ENCODE measurements at regions not wholly inside any gene's neighbourhood (a gene's known extent, or its start where the extent isn't known, plus 50 kb on each side); places are given as distances from the start of the nearest gene placed in this dataset.
"Not testable (repeated sequence)": the region's sequence is repeated elsewhere in the genome, so short reads cannot be mapped to it uniquely, and the experiment has no call there.

GRCh38 chr20:48215536-48215935, 430.3 kb upstream of the SULF2 start:
- CTCF ChIA-PET: interaction anchor here (0.6 to 0.9 kb wide), 2 partner anchors 10 to 239 kb away, joined by 3 to 7 read pairs; no protein-coding TSS in a partner anchor
- DNase-seq: peak; percentile 36
- Mint-ChIP-seq H3K27me3 (ENCODE audit: unreplicated experiment) (peaks cover 49% of the 10 kb centered on the region), H3K4me1 (ENCODE audit: low read depth, unreplicated experiment) (no peaks in the 10 kb centered on the region), H3K27ac (ENCODE audit: unreplicated experiment) (no peak overlapping the region), H3K36me3 (ENCODE audit: insufficient read depth, unreplicated experiment) (no peaks in the 10 kb centered on the region), H3K9me3 (ENCODE audit: low read depth, unreplicated experiment) (no peaks in the 10 kb centered on the region), H3K4me3 (ENCODE audit: low read depth, unreplicated experiment) (no peak overlapping the region)
- no peak for TF ChIP-seq CTCF (IDR thresholded peaks at IDR 0.05; ENCODE audit: unreplicated experiment)
- intact Hi-C loops (cut with micrococcal nuclease; ENCODE audit: unreplicated experiment): no loop called here
- BruUV-seq (replicated peaks): no TSS peak

GRCh38 chr20:48214601-48215000, 429.3 kb upstream of the SULF2 start:
- TF ChIP-seq CTCF (IDR thresholded peaks at IDR 0.05; ENCODE audit: unreplicated experiment): no peak
- CTCF ChIA-PET: no interaction called here
- BruUV-seq (replicated peaks): no TSS peak
- Mint-ChIP-seq H3K27me3 (ENCODE audit: unreplicated experiment) (peaks cover 40% of the 10 kb centered on the region), H3K27ac (ENCODE audit: unreplicated experiment) (no peak overlapping the region), H3K4me3 (ENCODE audit: low read depth, unreplicated experiment) (no peak overlapping the region), H3K4me1 (ENCODE audit: low read depth, unreplicated experiment) (no peaks in the 10 kb centered on the region), H3K9me3 (ENCODE audit: low read depth, unreplicated experiment) (no peaks in the 10 kb centered on the region), H3K36me3 (ENCODE audit: insufficient read depth, unreplicated experiment) (no peaks in the 10 kb centered on the region)
- intact Hi-C loops (cut with micrococcal nuclease; ENCODE audit: unreplicated experiment): no loop called here
- no peak for DNase-seq

GRCh38 chr20:48213635-48214034, 428.4 kb upstream of the SULF2 start:
- H3K4me3 Mint-ChIP-seq (ENCODE audit: low read depth, unreplicated experiment); BruUV-seq (replicated peaks); CTCF ChIA-PET; intact Hi-C loops (cut with micrococcal nuclease; ENCODE audit: unreplicated experiment); H3K27ac Mint-ChIP-seq (ENCODE audit: unreplicated experiment); H3K36me3 Mint-ChIP-seq (ENCODE audit: insufficient read depth, unreplicated experiment); H3K4me1 Mint-ChIP-seq (ENCODE audit: low read depth, unreplicated experiment); H3K9me3 Mint-ChIP-seq (ENCODE audit: low read depth, unreplicated experiment): not testable (repeated sequence)
- peak; percentile 54 for DNase-seq
- H3K27me3 Mint-ChIP-seq (ENCODE audit: unreplicated experiment): peaks cover 30% of the 10 kb centered on the region

DNA sequence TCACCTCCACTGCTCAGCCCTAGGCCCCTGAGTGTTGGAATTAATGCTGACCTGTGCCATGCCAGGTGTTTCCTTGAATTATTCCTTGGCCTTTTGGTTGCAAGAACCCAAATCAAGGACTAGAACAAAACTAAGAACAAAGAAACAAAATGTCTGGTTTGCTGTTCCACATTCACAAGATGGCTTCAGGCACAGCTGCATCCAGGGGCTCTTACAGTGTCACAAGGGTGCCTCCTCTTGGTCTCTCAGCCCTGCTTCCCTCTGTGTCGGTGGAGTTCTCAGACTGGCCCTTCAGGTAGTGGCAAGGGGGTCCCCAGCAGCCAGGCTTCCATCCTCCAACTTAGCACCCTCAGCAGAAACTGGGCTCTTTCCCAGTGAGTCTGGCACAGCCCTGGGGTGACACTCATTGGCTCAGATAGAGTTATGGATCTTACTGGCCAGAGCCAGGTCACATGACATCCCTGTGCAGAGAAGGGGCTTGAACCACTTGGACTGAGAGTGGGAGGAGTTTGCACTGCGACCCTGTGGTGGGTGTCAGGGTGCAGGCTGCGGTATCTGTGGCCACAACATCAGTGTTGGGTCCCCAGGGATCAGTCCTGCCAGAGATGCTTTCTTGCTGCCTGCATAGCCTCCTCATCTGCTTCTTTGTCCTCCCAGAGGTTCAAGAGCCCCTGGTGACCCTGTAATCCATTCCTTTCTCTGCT, 427.7 kb upstream of the SULF2 start:
- intact Hi-C loops (cut with micrococcal nuclease; ENCODE audit: unreplicated experiment): no loop called here
- no peaks in the 10 kb centered on the region for H3K9me3 Mint-ChIP-seq (ENCODE audit: low read depth, unreplicated experiment)
- no peak overlapping the region for H3K4me3 Mint-ChIP-seq (ENCODE audit: low read depth, unreplicated experiment)
- no peak for DNase-seq
- H3K36me3 Mint-ChIP-seq (ENCODE audit: insufficient read depth, unreplicated experiment): no peaks in the 10 kb centered on the region
- H3K27ac Mint-ChIP-seq (ENCODE audit: unreplicated experiment): no peak overlapping the region
- CTCF ChIA-PET: interaction anchor here (0.6 kb wide), 1 partner anchor 14 kb away, joined by 3 read pairs; no protein-coding TSS in a partner anchor
- TF ChIP-seq CTCF (IDR thresholded peaks at IDR 0.05; ENCODE audit: unreplicated experiment): no peak
- no peaks in the 10 kb centered on the region for H3K4me1 Mint-ChIP-seq (ENCODE audit: low read depth, unreplicated experiment)
- H3K27me3 Mint-ChIP-seq (ENCODE audit: unreplicated experiment): peaks cover 26% of the 10 kb centered on the region
- BruUV-seq (replicated peaks): no TSS peak

- Mint-ChIP-seq H3K27ac (ENCODE audit: unreplicated experiment) (no peak overlapping the region), H3K36me3 (ENCODE audit: insufficient read depth, unreplicated experiment) (no peaks in the 10 kb centered on the region), H3K27me3 (ENCODE audit: unreplicated experiment) (peaks cover 37% of the 10 kb centered on the region), H3K4me3 (ENCODE audit: low read depth, unreplicated experiment) (no peak overlapping the region), H3K4me1 (ENCODE audit: low read depth, unreplicated experiment) (no peaks in the 10 kb centered on the region), H3K9me3 (ENCODE audit: low read depth, unreplicated experiment) (no peaks in the 10 kb centered on the region)
- no peak for TF ChIP-seq CTCF (IDR thresholded peaks at IDR 0.05; ENCODE audit: unreplicated experiment)
- intact Hi-C loops (cut with micrococcal nuclease; ENCODE audit: unreplicated experiment): no loop called here
- no peak for DNase-seq
- no TSS peak for BruUV-seq (replicated peaks)
- CTCF ChIA-PET: no interaction called here
These were observed 426.6 kb upstream of the SULF2 start for GRCh38 chr20:48211847-48212246.
